Activated CD4-positive, alpha-beta T cell treated with anti-CD3 and anti-CD28 coated beads, Interleukin-2, amount 50 U/mL, for 48 hours (primary cell): ENCODE measurements at regions not wholly inside any gene's neighbourhood (a gene's known extent, or its start where the extent isn't known, plus 50 kb on each side); places are given as distances from the start of the nearest gene placed in this dataset.

ENCODE experiments used
- DNase-seq, 2 experiments: peaks; one replicate each; pipeline ENCODE4 v3.0.0-alpha.2; 2020

- DNase-seq = no peak
Observed at GRCh38 chr6:14966096-14966905, 279.6 kb upstream of the JARID2 start.

DNA sequence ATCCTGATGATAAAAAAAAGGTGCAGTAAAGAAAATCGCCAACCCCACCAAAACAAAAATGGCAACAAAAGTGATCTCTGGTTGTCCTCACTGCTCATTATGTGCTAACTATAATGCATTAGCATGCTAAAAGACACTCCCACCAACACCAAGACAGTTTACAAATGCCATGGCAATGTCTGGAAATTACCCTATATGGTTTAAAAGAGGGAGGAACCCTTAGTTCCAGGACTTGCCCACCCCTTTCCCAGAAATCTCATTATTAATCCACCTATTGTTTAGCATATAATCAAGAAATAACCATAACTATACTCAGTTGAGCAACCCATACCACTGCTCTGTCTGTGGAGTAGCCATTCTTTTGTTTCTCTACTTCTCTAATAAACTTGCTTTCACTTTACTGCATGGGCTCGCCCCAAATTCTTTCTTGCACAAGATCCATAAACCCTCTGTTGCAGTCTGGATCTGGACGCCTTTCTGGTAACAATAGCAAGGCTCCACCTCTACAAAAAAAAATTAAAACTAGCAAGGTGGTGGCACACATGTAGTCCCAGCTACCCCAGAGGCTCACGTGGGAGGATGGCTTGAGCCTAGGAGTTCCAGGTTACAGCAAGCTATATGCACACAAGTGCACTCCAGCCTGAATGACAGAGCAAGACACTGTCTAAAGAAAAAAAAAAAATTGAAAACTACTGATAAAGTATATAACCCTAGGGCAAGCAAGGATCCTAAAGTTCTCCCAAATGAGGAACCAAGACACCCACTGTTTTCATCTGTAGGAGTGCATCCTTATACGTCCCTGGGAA lies 278.8 kb upstream of the JARID2 start:
- no peak for DNase-seq

DNA sequence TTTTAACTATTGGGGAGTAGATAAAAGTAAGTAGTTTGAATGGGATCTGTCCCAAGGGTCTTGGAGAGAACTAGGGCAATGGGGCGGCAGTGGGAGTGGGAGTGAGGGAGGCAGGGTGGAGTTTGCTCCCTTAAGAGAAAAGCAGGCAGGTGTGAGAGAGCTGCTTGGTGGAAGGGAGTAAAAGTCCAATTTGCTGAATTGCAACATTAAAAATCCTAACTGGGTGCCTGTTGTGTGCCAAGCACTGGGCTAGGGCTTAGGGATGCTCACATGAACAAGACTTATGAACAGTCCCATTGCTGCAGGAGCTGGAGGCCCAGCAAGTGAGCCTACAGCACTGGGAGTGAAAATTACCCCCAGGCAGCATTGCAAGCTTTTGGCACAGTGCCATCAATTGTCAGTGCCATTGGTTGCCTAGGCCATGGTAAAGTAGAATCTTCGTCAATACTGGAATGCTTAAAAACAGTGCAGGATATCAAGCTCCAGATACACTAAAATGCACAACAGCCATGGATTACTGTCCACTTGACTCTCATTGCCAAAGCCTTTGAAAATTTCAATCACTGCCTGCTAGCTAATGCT lies 277.7 kb upstream of the JARID2 start:
- no peak for DNase-seq

DNA sequence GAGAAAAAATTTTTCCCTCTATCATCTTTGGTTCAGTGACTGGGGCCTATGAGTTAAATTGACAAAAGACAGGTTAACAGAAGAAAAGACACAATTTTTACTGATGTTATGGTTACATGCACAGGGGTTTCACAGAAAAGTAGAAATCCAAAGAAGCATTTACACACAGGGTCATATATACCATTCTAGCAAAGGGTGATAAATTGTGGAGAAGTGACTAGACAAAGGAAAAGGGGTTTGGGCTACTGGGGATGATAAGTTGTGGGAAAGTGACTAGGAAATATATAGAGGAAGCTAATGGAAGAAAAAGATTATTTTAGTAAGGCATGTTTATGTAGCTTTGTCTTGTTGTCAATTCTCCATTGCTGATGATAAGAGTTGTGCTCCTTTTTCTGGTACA lies 276.7 kb upstream of the JARID2 start:
- no peak for DNase-seq

DNA sequence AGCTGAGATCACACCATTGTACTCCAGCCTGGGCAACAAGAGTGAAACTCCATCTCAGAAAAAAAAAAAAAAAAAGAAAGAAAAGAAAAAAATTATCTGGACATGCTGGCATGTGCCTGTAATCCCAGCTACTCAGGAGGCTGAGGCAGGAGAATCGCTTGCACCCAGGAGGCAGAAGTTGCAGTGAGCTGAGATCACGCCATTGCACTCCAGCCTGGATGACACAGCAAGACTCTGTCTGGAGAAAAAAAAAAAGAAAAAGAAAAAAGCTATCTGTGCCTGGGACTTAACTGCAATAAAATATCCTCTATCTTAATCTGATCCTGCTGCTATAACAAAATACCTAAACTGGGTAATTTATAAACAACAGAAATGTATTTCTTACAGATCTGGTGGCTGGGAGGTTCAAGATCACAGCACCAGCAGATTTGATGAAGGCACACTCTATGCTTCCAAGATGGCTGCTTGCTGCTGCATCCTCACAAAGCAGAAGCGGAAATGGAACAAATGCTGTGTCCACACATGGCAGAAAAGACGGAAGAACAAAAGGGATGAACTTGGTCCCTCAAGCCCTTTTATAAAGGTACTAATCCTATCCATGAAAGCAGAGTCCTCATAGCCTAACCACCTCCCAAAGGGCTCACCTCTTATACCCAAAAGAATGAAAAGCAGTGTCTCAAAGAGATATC lies 273.3 kb upstream of the JARID2 start:
- DNase-seq = no peak

- no peak for DNase-seq
Observed at GRCh38 chr6:14974372-14974771, 271.5 kb upstream of the JARID2 start.

DNA sequence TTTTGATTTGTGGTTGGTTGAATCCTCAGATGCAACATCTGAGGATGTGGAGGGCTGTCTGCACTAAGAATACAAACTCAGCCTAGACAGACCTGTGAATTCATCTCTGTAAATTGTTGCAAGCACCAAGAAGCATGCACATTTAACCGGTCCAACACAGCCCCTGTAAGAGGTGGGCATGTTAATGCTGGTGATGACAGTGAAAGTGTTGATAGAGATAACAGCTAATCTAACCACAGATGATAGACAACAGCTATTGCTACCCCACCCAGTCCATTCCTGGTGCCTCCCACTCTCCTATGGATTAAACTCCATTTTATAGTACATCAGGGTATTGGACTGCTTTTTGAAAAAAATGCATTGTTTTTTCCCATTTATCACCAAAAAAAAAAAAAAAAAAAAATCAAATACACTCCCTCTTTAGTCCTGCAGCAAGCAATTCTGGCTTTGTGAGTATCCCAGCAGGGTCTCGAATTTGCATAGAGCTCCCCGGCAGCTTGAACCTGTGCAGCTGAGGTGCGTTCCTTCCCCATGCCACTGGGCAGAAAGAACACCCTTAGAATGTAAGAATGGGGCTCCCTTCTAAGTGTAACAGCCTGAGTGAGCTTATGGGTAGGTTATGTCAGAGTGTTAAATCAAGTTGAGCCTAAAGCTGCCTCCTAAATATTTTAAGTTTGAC lies 270.9 kb upstream of the JARID2 start:
- no peak for DNase-seq

- no peak for DNase-seq
Observed at GRCh38 chr6:14975471-14975817, 270.4 kb upstream of the JARID2 start.

GRCh38 chr6:14977747-14978382 lies 268.0 kb upstream of the JARID2 start:
- no peak for DNase-seq

DNA sequence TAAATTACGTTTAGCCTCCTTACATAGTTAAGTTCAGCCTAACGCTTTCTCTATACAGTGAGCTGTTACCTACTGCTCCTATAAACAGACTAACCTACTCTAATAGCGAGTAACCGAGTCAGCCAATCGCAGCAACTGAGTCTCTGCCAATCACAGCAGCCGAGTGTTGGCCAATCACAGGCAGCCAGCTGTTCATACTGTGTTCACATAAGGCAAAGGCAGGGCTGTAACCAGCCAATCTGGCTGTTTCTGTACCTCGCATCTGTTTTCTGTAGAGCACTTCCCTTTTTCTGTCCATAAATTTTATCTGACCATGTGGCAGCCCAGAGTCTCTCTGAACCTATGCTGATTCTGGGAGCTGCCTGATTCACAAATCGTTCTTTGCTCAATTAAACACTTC lies 263.9 kb upstream of the JARID2 start:
- no peak for DNase-seq

DNA sequence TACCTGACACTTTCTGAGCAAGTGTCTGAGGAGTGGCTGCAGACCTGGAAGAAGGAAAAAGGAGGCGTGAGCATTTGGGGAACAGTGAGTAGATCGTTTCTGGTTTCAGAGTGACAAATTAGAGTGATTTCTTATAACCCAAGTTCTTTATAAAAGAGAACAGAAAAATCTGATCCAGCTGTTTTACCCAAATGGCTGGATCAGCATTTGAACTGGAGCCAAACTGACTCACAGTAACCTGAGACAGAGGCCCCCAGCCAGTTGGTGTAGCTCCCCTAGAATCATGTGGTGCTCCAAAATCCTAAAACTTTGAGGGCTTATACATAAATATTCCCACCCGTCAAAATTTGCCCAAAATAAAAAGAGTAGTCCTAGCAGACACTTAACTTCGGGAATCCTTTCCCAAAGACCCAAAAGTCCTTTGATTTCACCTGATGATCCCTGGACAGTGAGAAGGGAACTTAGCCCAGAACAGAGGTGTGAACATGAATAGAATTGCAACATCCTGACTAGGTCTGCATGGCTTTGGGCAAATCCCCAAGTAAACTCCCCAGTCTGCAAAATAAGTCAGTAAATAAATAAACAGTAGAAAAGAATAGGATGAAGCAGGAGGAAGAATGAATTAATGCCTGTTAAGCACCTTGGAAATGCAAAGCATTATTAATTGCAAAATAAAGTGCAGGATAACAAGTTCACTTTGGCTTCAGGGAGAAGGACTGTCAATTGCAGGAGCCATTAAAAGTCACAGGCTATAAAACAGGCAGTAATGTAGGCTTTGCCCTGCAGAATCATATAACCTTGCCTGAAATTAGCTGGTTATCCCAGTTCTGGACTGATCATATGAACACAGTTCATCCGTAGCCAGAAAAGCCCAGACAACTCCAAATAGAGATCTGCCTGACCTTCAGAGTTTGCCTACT lies 262.0 kb upstream of the JARID2 start:
- no peak for DNase-seq

- DNase-seq = no peak
Observed at GRCh38 chr6:14984519-14984853, 261.4 kb upstream of the JARID2 start.

DNA sequence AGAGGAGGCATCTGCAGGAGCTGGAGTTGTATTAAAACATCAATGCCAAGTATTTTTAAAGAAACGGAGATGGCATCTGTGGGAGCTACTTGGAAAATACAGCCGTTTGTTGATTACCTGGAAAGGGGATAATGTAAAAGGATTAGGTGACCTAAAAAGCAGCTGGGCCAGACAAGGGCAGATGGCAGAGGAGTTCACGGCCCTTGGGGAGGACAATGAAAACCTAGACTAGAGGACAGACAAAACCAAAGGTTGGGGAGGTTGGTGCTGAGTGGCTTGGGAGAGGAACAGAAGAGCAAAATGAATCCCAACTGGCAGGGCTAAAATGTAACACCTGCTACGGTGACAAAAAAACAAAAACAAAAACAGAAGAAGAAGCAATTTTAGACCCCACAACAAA lies 260.5 kb upstream of the JARID2 start:
- no peak for DNase-seq

- DNase-seq = no peak
Observed at GRCh38 chr6:14986370-14986769, 259.5 kb upstream of the JARID2 start.

GRCh38 chr6:14987490-14987889 lies 258.4 kb upstream of the JARID2 start:
- DNase-seq = no peak

GRCh38 chr6:14992382-14992781 lies 253.5 kb upstream of the JARID2 start:
- DNase-seq = no peak

DNA sequence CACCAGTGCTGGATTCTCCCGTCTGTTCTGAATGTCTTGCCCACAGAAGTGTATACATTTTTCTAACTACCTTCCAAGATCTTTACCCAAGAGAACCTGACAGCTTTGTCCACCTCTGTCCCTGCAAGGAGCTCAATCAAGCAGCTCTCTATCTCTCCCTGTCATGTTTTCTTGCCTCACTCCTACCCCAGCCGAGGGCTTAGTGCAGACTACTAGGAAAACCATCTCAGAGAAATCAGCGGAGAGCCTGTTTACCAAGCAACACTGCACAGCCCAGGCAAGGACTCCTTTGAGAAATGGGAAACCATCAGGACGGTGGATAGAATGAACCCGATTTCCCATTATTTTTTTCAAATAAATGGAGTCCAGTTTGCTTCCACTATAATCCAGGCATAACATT lies 250.7 kb upstream of the JARID2 start:
- DNase-seq = no peak

GRCh38 chr6:14995966-14996602 lies 249.8 kb upstream of the JARID2 start:
- DNase-seq = no peak

- no peak for DNase-seq
Observed at GRCh38 chr6:14996892-14997291, 249.0 kb upstream of the JARID2 start.

DNA sequence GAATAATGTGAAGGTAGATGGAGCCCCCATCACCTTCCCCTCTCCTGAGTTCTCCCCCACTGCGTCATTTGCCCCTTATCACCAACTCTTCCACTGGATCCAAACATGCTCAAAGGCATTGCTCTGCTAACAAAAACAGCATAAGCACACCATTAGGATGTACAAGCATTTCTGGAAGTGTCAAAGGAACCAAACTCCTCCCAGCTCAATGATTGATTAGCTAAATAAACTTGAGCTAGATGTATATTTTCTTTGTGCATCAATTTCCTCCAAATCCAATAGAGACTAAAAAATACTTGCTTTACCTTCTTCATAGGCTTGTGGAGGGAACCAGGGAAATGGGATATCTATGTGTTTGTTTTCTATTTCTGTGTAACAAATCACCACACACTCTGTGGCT lies 248.4 kb upstream of the JARID2 start:
- DNase-seq = no peak

- DNase-seq = no peak
Observed at GRCh38 chr6:14999106-14999505, 246.8 kb upstream of the JARID2 start.
